Activated CD4-positive, alpha-beta T cell treated with anti-CD3 and anti-CD28 coated beads, Interleukin-2, amount 50 U/mL, for 48 hours (primary cell): ENCODE measurements at regions not wholly inside any gene's neighbourhood (a gene's known extent, or its start where the extent isn't known, plus 50 kb on each side); places are given as distances from the start of the nearest gene placed in this dataset.

Experiments
- DNase-seq, 2 experiments: peaks; one replicate each; pipeline ENCODE4 v3.0.0-alpha.2; 2020

DNA sequence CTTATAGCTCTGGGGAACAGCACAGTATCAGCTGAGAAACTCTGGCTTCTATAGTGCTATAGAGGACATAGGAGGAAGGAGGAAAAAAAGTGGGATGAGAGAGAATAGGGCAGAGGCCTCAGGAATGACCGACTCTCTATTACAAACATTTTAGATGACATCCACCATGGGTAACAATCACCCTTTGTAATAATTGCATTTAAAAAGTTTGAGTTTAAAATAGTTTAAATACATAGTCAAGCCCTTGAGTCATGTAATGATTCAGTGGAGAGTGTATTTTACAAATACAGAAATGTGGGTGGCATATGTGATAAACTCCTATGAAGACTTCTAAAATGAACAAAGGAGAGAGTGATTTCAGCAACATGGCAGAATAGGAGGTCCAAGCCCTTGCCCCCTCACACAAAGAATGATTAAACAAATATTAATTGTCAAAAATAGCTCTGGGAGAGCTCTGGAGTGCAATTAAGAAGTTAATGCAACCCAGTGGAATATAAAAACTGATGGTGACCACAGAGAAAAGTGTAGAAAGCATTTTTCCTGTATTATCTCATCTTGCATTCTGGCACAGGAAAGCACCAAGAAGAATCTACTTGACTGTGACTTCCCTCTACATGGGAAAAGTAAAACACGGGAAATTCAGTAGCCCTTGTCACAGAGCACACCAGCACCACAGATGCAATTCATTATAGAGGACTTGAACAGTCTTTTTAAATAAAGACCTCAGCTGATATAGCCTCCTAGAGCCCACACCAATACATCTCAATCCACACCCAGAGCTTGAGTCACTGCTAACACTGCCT lies 569.0 kb upstream of the SORCS1 start:
- no peak for DNase-seq

DNA sequence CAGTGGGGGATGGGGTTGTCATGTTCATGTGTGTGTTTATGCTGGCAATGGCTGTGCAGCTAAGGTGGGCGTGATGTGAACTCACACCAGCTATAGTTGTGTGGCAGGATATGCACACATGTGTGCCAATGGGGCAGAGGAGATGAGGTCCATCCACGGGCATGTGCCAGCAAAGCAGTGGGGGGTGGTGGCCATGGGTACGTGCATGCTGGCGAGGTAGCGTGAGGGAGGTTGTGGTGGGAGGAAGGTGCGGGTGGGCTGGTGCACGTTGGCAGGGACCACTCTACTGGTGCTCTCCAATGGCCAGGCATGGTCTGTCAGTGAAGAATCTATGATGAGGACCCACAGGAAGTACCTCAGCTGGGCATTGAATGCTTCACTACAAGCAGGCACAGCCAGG lies 567.5 kb upstream of the SORCS1 start:
- DNase-seq: no peak

GRCh38 chr10:107728807-107729206 lies 564.3 kb upstream of the SORCS1 start:
- no peak for DNase-seq

GRCh38 chr10:107727767-107728317 lies 563.3 kb upstream of the SORCS1 start:
- DNase-seq: no peak

DNA sequence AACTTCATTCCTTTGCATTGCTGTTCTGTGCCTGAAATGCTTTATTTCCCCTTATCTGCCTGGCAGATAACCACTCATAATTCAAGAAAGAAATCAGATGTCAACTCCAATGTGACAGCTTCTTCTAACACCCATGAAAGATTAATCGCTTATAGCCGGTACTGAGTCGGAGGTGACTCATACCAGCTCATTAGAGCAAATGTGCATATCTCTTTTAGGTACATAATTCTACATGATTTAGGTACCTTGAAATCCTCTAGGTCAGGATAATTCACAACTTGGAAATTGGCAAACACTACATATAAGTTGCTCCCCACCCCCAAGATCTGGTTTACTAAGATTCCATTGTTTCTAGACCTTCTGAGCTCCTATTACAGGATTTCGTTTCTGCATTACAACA lies 554.4 kb upstream of the SORCS1 start:
- DNase-seq: no peak

DNA sequence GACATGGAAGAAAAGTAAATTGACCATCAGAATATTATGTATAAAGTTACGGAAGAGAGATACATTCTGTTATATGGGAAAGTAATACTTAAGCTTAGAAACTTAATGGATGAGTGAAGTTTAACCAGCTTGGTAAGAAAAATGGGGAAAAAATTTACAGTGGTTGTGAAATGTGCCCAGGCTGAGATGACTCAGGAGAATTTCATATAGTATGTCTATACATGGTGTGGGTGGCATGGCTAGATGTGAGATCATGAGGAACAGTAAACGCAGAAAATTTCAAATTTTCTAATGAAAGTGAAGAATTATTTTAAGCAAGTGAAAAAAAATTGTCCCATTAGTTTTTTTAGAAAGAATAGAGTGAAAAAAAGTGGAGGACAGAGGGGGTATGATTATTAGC lies 552.5 kb upstream of the SORCS1 start:
- DNase-seq: no peak

DNA sequence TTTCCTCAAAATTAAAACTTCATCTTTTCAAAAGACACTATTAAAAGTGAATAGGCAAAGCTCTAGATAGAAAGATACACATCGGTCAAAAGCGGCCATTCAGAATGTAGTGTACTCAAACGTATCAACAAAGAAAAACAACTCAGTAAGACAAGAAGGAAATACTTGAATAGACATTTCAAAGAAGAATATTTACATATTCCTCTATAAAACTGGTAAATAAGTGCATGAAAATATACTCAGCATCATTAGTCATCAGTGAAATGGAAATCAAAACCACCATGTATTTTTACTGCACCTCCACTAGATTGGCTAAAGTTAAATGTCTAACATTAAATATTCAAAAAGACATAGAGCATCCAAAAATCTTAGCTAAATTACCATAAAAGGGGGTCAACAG lies 551.1 kb upstream of the SORCS1 start:
- no peak for DNase-seq

DNA sequence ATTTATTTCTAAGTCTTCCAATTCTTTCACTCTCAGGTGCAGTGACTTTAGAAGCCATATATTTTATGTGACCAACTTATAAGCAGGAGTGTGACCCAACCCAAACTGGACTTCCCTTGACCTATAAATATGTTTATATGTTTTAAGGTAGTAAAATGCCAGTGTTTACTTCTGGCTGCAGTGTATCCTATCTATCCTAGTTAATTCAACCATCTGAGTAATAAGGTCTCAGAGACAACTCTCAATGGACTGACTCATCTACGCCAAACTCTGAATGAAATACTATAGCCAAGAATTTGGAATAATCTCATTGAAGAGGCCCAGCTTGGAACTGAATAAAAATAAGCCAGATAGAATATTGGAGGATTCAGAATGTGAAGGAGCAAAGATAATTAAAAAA lies 544.5 kb upstream of the SORCS1 start:
- DNase-seq: no peak

DNA sequence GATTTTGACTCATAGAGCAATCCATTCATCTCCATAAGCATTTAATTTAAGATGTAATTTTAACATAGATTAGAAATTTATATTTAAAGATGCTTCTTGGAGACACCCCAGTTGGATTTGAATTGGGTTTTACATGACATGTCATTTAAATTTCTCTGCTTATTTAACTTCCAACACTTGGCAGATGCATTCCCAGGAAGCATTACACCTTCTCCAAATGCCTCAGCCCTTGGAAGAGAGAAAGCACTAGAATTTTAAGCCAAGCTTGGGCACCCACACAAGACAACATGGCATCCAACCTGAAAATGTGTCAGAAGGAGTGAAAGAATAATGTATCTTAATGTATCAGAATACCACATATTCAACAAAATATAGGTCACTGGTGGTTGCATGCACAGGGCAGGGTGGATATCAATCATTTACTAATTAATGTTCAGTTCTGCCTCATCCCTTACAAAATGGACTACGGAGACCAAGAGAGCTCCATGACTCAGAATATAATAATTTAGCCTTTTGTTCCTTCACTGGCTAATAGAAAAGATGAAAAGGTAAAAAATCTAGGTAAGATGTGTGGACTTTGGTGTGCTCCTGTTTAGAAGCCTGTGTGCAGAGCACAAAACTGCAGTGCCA lies 541.7 kb upstream of the SORCS1 start:
- DNase-seq: no peak

- no peak for DNase-seq
Observed at GRCh38 chr10:107701943-107702342, 537.4 kb upstream of the SORCS1 start.

DNA sequence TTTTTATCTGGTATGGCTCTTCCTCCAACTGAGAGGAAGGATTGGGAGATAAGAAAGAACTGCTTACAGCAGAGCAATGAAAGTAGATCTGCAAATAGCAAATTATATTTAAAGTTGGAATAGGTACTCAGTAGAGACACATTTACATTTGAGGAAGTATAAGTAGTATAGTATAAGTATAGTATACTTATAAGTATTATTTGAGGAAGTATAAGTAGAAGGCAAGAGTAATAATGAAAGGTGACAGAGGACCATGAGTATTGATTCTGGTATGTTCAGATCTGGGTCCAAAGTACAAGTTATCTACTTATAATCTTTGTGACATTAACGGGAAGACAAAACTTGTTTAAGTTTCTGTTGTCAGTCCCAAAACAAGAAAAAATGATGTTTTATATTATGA lies 527.6 kb upstream of the SORCS1 start:
- no peak for DNase-seq

DNA sequence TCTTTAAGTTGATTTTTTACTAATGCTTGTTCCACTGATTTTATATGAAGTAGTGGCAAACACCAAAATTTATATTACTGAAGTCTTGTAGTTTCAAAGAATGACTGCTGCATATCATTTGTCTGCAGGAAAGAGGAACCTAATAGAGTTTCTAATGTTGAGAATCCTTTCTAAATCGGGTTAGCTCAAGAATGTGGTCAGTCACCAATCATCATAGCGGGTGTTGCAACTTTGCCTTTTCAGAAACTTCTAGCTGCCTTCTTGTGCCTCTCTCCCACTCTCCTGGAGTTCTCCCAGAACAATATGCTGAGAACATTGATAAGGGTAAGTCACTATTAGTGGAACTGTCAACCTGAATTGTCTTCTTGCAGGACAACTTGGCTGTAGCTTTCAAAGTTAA lies 524.8 kb upstream of the SORCS1 start:
- no peak for DNase-seq

GRCh38 chr10:107687701-107688100 lies 523.2 kb upstream of the SORCS1 start:
- no peak for DNase-seq

DNA sequence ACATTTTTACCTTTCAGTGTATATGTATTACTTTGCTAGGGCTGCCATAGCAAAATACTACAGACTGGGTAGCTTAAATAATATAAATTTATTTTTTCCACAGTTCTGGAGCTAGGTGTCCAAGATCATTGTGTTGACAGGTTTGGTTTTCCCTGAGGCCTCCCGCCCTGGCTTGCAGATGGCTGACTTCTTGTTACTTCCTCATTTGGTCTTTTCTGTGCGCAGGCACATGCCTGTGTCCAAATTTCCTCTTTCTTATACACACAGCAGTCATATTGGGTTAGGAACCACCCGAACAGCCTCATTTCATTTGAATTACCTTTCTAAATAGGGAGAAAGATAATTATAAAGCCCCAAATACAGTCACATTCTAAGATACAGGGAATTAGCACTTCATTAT lies 521.6 kb upstream of the SORCS1 start:
- DNase-seq: no peak

DNA sequence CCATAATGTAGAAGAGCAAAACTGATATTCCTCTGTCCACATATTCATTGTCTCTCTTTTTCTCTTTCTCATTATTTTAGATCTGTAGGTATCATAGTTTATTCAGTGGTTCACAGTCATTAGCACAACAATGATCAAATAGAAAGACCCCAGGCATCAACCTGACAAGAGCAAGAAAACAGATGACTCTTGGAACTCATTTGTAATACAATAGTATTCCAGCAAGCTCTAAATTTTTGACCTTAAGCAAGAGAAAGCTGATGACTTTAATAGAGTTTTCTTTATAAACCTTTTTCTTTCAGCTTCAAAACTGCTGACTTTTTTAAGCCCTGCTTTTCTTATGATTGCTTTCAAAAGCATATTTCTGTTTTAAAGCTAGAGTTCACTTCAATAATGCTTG lies 507.5 kb upstream of the SORCS1 start:
- DNase-seq: no peak

- DNase-seq: no peak
Observed at GRCh38 chr10:107666214-107666613, 501.7 kb upstream of the SORCS1 start.

DNA sequence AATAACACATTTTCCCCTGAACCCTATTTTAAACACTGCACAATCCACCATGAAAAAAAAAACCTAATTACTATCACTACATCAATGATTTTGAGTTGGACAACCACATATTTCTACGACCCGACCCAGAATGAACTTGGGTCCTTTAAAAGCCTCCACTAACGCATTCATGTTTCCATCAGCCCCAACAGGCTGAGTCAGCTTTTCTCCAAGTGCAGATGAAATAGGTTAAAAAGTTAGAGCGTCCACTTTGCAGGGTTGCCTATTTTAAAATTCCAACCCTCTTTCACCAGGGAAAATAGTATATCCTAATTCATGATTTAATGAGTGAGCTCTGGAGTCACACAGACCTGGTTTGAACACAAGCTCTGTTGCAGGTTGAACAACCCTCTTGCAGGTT lies 501.0 kb upstream of the SORCS1 start:
- DNase-seq: no peak

GRCh38 chr10:107657851-107658250 lies 493.3 kb upstream of the SORCS1 start:
- no peak for DNase-seq

- no peak for DNase-seq
Observed at GRCh38 chr10:107656932-107657331, 492.4 kb upstream of the SORCS1 start.

GRCh38 chr10:107653832-107654287 lies 489.4 kb upstream of the SORCS1 start:
- no peak for DNase-seq

- no peak for DNase-seq
Observed at GRCh38 chr10:107650939-107651338, 486.4 kb upstream of the SORCS1 start.

GRCh38 chr10:107649249-107649648 lies 484.7 kb upstream of the SORCS1 start:
- no peak for DNase-seq

- DNase-seq: no peak
Observed at GRCh38 chr10:107647462-107647861, 483.0 kb upstream of the SORCS1 start.

DNA sequence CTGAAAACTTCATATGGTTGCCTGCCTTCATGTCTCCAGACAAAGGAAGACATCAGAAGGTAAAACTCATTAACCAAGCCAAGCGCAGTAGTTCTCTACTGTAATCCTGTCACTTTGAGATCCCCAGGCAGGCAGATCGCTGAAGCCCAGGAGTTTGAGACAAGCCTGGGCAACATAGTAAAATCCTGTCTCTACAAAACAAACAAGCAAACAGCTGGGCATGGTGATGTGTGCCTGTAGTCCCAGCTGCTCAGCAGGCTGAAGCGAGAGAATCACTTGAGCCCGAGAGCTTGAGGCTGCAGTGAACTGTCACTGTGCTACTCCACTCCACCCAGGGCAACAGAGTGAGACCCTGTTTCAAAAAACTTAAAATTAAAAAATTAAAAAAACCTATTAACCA lies 467.4 kb upstream of the SORCS1 start:
- DNase-seq: no peak
